GM19043 (cell line): ENCODE measurements at regions not wholly inside any gene's neighbourhood (a gene's known extent, or its start where the extent isn't known, plus 50 kb on each side); places are given as distances from the start of the nearest gene placed in this dataset.
"Not testable (repeated sequence)": the region's sequence is repeated elsewhere in the genome, so short reads cannot be mapped to it uniquely, and the experiment has no call there.

ENCODE experiments used
- ATAC-seq: cut with Tn5 transposase; IDR thresholded peaks from one replicate; pipeline ENCODE4 v1.9.1; 2021; ENCODE audit warnings: low read depth; ENCODE audit not compliant: unreplicated experiment

DNA sequence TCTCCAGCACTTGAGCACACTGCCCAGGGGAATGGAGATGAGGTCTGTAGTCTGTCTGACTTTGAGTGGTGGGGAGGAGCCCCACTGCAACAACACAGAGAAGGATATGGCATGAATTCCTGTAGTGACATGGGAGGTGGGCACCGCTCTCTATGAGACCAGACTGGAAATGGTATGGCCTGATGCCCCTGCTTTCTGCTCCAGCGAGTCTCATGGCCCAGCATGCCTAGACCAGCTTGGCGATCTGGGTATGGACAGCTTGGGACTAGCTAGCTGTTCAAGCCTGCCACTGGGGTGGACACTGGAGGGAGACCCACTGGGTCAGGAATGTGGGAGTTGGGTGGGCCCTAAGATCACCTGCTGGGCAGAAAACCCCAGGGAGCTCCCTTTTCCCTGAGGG is 477.8 kb upstream of the SEL1L start:
- no peak for ATAC-seq

DNA sequence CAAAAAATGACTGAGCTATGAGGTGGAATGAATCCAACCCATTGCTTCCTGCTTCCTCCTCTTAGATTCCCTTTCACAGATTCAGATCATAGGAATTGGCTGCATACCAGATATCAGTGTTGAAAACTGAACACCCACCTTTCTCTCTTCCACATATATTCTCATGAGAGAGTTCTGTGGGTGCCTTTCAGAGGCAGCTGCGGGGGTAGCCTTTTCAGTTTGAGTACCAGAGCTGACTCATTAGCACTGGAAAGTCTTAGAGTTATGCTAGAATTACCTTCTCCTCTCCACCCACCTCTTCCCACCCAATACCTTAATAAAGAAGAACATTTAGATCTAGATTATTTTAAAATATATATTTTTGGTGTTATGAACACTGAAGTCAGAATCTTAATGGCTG is 495.4 kb upstream of the SEL1L start:
- no peak for ATAC-seq

DNA sequence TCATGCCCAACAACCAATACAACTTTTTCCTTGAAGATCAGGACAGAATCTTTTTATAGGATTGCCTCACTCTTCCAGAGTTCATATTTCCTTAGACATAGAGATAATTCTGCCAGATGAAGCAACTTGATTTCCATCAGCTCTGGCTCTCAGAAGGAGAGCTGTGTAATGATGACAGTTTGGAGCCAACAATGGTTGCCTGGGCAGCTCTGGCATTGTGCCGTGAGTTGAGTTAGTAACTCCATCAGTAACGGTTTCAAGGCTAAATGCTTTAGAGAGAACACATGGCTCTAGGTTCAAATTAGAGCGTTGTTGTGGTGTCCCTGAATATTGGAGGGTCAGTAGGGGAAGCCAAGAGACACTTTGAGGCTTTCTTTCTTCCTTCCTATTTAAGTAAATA is 501.7 kb upstream of the SEL1L start:
- ATAC-seq, result no peak

DNA sequence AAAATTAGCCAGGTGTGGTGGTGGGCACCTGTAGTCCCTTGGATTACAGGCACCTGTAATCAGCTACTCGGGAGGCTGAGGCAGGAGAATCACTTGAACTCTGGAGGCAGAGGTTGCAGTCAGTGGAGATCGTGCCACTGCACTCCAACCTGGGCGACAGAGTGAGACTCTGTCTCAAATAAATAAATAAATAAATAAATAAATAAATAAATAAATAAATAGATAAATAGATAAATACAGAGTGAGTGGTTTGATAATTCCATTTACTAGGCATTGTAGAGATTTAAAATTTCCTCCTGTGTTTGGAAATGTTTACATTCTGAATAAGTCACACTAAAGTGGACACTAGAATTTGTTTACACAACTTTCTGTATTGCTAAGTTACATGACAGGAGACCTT is 504.4 kb upstream of the SEL1L start:
- ATAC-seq, result not testable (repeated sequence)

GRCh38 chr14:82045339-82045738 is 511.7 kb upstream of the SEL1L start:
- no peak for ATAC-seq

GRCh38 chr14:82046512-82047226 is 513.0 kb upstream of the SEL1L start:
- peak; percentile 58 for ATAC-seq

- peak; percentile 36 for ATAC-seq
These were observed 514.3 kb upstream of the SEL1L start for GRCh38 chr14:82047777-82048470.

DNA sequence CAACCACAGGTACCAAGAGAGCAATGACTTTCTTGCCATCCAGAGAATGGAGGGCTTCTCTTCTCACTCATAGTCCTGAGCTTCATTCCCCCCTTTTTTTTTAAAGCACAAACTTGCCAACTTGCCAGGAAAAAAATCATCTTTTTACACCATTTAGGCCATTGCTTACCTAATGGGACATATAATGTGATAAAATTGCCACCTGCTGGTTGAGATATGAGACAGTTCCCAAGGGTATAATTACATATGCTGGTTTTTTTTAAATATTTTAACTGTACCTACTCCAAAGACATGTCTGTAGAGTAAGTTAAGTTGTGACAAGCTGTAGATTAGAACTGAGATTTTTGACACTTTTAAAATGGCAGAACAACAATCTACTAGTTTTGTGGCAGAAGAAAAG is 519.1 kb upstream of the SEL1L start:
- no peak for ATAC-seq

- no peak for ATAC-seq
These were observed 522.0 kb upstream of the SEL1L start for GRCh38 chr14:82055515-82056115.

DNA sequence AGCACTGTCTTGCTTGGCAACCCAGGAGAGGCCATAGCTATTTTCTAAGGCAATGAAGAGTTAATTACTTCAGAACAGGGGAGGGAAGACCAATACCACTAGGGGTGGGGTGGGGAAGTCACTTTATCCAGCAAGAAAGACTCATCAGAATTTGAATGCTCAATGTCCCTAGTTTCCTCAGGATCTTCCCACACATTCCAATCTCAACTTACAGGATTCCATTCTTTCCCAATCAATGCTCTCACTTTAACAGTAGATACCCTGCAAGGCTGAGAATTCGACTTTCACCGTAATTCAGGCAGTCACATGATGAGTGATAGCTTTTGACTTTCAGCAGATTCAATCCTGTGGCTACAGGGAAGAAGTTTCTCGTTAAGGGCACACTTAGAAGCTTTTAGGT is 526.6 kb upstream of the SEL1L start:
- ATAC-seq, result no peak

GRCh38 chr14:82067221-82067875 is 533.7 kb upstream of the SEL1L start:
- ATAC-seq, result no peak

DNA sequence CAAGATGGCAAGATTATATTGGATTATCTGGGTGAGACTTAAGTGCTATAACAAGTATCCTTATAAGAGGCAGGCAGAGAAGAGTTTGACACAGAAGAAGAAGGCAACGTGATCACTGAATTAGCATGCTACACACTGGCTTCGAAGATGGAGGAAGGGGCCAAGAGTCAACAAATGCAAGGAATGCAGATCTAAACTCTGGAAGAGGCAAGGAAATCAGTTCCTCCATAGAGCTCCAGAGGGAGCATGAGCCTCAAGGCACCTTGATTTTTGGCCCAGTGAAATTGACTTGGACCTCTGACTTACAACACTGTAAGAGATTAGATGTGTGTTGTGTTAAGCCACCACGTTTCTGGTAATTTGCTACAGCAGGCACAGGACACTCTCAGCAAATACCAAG is 536.4 kb upstream of the SEL1L start:
- ATAC-seq, result no peak

- ATAC-seq, result no peak
These were observed 537.1 kb upstream of the SEL1L start for GRCh38 chr14:82070753-82071152.

DNA sequence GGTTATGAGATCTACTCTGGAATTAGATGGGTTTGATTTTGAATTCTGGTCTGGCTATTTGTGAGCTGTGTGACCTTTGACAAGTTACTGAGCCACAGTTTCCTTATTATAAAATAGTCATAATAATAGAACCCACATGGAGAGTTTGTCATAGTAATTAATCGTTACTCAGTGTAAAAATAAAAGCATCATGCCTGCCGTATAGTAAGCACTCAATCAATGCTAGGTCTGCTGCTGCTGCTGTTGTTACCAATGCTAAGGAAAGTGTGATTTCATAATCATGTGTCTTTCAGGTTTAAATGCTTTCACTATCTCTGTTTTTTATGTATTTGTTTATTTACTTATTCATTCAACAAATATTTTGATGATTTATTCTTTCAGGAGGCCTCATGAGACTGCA is 539.9 kb upstream of the SEL1L start:
- ATAC-seq, result no peak

DNA sequence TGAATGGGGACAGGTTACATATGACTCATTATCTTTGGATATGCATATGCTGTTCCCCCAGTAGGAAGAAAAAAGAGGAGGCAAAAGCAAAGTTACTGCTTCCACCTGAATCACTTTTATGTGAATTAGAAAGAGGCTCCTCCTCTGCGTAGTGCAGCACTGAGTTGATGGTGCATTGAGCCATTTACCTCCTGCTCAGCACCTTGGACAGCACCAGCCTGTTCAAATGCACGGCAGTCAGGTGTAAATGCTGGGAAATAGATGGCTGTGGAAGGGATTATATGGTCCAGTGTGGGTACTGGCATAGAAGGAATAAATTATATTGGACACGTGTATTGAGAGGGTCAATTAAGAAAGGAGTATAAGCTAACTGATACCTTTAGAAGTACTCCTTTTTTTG is 541.9 kb upstream of the SEL1L start:
- ATAC-seq, result no peak

DNA sequence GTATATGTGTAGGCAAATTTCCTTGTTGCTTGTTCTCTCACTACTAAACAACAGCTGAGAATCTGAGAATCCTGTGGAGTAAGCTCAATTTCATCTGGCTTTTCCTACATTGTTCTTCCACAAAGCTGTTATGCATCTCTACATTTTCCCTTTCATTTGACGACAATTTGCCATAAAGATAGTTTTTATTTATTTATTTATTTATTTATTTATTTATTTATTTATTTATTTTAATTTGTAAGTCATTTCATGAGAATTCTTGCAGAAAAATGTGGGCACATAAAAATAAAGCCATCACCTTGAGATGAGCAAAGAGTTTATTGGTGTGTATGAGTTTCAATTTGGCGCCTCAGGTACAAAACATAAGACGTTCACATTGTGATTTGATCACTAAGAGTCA is 545.9 kb upstream of the SEL1L start:
- no peak for ATAC-seq

- no peak for ATAC-seq
These were observed 546.7 kb upstream of the SEL1L start for GRCh38 chr14:82080370-82080769.

DNA sequence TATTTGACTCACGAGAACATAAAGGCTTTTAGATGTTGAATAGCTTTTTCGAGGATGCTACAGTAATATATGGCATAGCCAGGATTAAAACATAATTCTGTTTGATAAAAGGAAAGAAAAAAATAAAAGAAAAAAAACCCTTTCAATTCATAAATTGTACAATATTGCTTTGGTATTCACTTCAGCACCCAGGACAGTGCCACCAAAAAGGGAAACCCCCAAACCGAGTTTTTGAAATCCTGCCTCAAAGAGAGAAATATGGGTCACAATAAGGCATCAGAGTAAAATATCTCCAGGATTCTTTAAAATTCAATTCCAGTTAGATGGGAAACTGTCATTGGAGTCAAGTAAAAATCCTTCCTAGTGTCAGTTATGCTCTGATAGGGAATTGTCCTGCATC is 551.2 kb upstream of the SEL1L start:
- ATAC-seq, result no peak

DNA sequence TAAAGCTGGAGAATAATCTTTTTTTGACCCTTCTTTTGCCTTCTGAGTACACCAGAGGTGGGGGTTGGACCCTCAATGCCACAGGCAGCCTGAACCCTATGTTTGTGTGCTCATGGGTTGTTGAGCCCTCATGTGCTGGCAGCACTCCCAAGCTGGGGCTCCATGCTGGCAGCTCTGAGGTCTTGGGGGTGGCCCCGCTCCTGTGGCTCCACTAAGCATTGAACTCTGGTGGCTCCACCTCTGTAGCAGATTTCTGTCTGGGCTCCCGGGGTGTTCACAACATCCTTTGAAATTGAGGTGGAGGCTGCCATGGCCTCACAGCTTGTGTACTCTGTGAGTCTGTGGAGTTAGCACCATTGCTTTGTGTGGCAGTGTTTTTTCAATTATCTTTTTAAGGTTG is 557.4 kb upstream of the SEL1L start:
- ATAC-seq, result no peak

DNA sequence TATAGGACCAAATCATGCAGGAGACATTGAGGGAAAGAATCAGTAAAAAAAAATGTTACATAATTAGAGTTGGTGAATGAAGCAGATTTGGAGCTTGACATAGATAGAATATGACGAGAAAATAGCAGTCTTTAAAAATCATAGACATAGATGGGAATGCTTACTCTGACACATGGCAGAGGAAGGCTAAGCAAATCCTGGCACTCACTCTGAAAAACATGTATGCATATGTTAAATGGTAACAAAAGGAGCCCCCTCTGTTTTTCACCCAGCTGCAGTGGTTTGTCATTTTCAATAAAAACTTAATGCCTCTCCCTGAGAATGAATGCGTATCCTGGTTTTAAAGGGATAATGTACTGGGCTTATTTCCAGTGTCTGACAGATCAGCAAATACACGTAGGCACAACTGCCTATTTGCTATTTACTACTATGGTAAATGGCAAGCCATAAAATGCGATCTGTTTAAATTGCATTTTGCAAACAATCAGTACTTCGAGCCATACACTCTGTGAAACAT is 561.2 kb upstream of the SEL1L start:
- ATAC-seq, result no peak

DNA sequence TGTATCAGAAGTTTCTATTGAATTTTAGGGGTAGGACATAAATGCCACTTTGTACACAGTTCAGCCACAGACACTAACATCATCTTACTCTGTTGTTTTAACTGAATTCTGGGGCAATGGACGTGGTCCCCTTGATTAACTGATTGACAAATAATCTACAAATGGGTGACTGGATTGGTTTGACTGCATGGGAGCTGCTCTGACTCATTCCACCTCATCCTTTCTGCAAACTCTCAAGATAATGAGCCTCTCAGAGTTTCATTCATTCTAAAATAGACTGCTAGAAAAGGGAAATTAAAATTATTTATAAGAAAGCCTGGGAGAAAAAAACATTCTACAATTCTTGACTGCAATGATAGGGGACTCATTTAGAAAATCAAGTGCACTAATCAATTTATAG is 570.4 kb upstream of the SEL1L start:
- ATAC-seq, result no peak
